DMS153 (cell line): ENCODE measurements at regions not wholly inside any gene's neighbourhood (a gene's known extent, or its start where the extent isn't known, plus 50 kb on each side); places are given as distances from the start of the nearest gene placed in this dataset.

Source experiments
- DNase-seq: peaks from one replicate; lab custom pipeline; 2025; lab: John Stamatoyannopoulos, UW

- DNase-seq, result peak; percentile 67
Measured at GRCh38 chr4:12852338-12853307, 631.5 kb downstream of the RAB28 start.

DNA sequence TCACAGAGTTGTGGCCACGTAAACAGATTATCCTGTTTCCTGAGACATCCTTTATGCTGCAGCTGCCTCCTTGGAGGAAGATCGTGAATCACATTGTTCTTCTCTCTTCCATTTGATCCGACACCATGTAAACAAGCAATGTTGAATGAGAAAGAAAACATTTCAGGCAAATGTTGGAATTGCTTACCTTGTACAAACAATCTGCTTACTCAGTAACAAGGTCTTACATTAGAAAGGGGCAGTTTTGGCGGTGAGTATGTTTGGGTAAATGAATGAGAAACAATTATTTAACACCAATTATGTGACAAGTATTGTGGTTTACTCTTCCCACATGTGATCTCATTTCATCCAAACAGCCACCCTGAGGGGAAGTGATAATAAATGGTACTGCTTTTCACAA, 637.8 kb downstream of the RAB28 start:
- no peak for DNase-seq

- no peak for DNase-seq
Measured at GRCh38 chr4:12844141-12844540, 640.0 kb downstream of the RAB28 start.

DNA sequence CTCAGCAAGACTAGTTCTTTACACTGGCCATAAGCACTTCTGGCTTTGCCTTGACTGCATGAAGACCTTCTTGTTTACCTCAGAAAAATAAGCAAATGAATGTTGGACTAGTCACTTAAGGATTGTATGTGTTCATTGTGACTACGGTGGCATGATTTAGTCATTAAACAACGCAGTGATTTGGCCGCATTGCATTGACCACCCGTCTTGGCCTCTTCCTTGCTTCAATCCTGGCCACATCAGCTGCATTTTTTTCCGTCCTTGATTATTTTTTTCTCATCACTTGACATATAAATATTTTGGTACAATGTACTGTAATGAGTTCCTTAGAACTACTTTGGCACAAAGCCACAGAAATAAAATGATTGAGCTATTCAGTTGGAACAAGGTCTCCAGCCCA, 656.2 kb downstream of the RAB28 start:
- DNase-seq, result no peak

GRCh38 chr4:12791536-12791935, 692.6 kb downstream of the RAB28 start:
- peak; percentile 9 for DNase-seq

DNA sequence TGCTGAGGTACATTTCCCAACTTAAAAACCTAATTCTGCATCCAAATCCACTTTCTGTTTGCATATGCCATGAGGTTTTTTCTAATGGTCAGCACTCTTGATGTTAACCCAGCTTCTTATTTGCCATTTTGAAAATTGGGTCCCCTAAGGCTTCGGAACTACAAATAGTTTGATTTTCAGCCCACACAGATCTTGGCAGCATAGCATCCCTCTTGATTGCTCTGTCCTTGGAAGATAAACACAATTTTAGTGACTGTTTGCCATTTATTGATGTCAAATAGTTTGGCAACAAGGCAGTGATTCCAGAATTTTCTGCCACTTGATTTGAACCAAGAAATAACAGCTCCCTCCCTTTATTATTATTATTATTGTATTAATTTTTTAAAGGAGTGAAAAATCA, 696.9 kb downstream of the RAB28 start:
- no peak for DNase-seq

DNA sequence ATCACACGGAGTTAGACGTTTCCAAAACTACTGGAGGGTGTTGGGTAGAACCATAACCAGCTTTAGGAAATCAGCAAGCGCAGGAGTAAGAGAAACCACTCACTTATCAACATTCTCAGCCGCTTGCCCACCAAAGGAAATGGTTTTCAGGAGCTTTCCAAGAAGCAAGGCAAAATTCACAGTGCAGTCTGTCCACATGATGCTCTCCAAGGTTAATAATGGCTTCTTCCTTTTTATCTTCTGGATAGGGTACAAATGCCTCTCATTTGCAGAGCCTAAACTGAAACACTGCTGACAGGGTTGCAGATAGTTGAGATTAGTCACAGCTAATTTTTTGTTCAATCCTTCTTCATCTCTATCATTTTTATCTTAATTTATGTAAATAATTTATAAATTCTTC, 705.4 kb downstream of the RAB28 start:
- DNase-seq, result no peak

- DNase-seq, result no peak
Measured at GRCh38 chr4:12778191-12778590, 705.9 kb downstream of the RAB28 start.

DNA sequence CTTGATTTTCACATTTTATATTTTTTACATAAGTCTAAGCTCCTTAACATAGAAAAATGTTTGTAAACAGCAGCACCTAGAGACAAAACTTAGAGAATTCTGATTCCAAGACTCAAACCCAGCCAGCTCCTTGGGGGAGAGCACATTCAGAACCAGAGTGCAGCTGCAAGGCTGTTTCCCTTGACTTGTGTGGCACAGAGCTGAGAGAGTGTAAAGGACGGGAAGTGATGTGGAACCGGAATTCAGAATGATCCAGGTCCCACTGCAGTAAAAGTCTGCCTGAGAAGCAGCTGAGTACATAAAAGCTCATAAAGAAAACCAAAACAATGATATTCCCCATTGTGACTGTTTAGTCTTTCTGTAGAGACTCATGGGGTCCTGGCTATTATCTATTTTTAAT, 713.8 kb downstream of the RAB28 start:
- DNase-seq, result peak; percentile 34

DNA sequence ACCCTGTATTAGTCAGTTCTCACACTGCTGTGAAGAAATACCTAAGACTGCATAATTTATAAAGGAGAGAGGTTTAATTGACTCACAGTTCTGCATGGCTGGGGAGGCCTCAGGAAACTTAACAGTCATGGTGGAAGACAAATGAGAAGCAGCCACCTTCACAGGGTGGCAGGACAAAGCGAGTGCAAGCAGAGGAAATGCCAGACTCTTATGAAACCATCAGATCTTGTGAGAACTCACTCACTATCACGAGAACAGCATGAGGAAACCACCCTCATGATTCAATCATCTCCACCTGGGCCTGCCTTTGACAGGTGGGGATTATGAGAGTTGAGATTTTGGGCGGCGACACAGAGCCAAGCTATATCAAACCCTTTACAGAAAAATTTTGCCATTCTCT, 722.4 kb downstream of the RAB28 start:
- DNase-seq, result no peak

DNA sequence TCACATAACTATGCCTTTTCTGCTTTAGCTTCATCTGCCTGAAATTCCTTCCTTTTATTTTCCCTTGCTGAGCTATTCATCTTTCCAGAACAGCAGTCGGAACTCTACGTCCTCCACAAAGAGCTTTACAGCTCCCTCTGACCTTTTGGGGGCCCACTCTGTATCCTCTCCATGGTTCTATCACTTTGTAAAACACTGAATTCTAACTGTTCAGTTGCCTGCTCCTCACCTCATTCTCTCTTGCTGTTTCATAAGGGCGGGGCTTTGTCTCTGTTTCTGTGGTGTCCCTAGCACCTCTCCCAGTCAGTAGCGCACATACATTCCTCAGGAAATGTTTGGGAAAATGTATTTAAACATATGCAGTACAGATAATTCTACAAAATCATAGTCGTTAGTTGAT, 737.0 kb downstream of the RAB28 start:
- no peak for DNase-seq

- DNase-seq, result no peak
Measured at GRCh38 chr4:12746221-12746620, 737.9 kb downstream of the RAB28 start.

- no peak for DNase-seq
Measured at GRCh38 chr4:12734586-12734985, 749.6 kb downstream of the RAB28 start.

DNA sequence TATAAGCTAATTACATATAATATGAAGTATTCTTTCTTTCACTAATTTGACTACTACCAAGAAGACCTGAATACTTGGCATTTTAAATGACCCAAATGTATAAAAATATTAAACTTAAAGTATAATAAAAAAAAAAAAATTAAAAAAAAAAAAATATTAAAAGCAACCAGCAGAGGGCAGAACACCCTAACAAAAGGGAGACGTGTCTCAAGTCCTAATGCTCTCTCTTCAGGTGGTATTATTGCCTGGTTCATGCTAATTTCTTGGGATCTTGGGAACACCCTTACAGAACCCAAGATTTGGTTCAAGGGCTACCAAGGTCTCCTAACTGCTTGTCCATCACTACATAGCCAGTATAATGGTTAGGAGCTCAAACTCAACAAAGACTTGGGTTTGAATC, 754.8 kb downstream of the RAB28 start:
- peak; percentile 0 for DNase-seq

GRCh38 chr4:12724510-12724909, 759.6 kb downstream of the RAB28 start:
- no peak for DNase-seq

GRCh38 chr4:12723849-12724447, 760.2 kb downstream of the RAB28 start:
- DNase-seq, result no peak

- DNase-seq, result no peak
Measured at GRCh38 chr4:12716896-12717295, 767.2 kb downstream of the RAB28 start.

DNA sequence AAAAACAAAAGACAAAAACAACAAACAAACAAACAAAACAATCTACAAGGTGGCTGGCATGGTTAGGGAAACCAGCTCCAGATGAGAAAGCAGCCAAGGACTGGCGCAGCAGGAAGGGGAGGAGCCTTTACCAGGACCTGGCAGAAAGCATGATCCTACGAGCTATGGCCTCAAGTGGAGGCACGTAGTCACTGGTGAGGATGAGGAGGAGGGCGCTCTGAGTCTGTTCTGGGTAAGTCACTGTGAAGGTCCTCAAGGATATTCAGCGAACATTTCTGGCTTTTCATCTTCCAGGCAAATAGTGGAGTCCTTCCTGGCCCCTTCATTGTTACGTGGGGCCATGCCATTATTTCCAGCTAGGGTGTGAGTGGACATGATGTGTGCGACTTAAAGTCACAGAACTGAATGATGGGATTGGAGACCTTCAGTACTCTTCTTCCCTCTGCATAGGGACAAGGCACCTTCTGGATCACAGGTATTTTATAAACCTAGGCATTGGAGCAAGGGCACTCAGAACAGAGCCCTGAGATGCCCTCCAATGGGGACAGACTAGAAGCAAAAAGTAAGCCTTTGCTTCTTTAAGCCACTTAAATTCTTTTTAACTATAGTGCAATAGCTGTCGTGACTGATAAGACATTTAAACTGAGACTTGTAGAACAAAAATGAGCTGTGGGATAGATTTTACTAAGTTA, 771.3 kb downstream of the RAB28 start:
- no peak for DNase-seq

DNA sequence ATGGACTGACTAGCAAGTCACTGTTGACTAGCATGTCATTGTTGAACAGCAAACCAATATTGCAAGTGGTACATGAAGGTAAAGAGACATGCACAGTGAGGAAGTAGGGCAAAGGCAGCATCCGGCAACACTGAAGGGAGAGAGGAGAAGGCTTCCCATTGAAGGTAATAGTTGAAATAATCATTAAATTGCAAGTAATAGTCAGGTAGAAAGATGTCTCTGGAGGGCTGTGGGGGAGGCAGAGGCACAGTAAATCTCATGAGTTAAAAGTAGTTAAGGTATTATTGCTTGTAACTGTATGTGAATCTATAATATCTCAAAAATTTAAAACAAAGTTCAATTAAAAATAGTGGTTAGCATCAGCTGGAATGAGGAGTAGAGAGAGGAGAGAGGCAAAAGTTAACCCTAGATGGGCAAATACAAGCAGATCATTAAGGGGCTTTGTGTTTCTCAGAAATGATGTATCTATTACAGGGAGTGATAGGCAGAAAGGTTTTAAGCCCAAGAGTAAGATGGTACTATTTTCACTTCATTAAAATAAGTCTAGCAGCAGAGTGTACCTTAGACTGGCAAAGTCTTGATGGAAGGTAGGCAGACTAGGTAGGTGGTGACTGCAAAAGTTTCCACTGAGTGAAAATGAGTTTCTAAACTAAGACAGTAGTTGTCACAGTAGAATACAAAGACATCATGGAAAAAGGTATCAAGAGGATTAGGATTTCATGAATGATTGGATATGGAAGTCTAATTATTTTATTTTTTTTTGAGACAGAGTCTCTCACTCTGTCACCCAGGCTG, 776.6 kb downstream of the RAB28 start:
- no peak for DNase-seq

- DNase-seq, result peak; percentile 1
Measured at GRCh38 chr4:12703036-12703435, 781.1 kb downstream of the RAB28 start.

GRCh38 chr4:12701384-12701783, 782.8 kb downstream of the RAB28 start:
- no peak for DNase-seq

GRCh38 chr4:12697970-12698369, 786.2 kb downstream of the RAB28 start:
- DNase-seq, result no peak
